ENCODE measurements at regions not wholly inside any gene's neighbourhood (a gene's known extent, or its start where the extent isn't known, plus 50 kb on each side); places are given as distances from the start of the nearest gene placed in this dataset.

DNA sequence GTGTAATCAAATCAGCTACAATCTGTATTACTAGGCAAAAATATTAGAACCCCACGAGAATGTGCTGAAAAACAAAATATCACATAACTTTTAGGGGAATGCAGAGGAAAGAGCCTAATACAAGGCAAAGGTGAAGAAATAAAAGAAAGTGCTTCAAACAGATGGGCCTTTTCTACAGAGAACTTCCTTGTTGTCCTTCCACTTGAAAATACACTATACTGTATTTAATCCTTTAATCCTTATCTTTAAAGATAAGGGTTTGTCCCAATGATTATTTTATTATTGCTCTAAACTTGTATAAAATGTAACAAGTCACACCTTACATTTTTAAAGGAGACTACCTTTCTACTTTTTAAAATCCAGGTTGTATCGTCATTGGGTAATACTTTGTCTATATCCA is 296.5 kb downstream of the NDFIP2 start:
- TF ChIP-seq, protein P1, sequence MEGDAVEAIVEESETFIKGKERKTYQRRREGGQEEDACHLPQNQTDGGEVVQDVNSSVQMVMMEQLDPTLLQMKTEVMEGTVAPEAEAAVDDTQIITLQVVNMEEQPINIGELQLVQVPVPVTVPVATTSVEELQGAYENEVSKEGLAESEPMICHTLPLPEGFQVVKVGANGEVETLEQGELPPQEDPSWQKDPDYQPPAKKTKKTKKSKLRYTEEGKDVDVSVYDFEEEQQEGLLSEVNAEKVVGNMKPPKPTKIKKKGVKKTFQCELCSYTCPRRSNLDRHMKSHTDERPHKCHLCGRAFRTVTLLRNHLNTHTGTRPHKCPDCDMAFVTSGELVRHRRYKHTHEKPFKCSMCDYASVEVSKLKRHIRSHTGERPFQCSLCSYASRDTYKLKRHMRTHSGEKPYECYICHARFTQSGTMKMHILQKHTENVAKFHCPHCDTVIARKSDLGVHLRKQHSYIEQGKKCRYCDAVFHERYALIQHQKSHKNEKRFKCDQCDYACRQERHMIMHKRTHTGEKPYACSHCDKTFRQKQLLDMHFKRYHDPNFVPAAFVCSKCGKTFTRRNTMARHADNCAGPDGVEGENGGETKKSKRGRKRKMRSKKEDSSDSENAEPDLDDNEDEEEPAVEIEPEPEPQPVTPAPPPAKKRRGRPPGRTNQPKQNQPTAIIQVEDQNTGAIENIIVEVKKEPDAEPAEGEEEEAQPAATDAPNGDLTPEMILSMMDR (IDR thresholded peaks at IDR 0.05), result no peak
- TF ChIP-seq POLR2A (IDR thresholded peaks at IDR 0.05), result no peak
